ENCODE measurements at regions not wholly inside any gene's neighbourhood (a gene's known extent, or its start where the extent isn't known, plus 50 kb on each side); places are given as distances from the start of the nearest gene placed in this dataset.

- ATAC-seq (no peak), FAIRE-seq (no peak), DNase-seq (ENCODE audit: extremely low read depth in 1 of 4, low spot score in 3 of 4) (no peak)
- 0% methylated on average over 3 of the region's 10 CpGs for WGBS (ENCODE audit: insufficient coverage, low coverage, missing lambda C conversion rate)
- H3K27me3 ChIP-seq (ENCODE audit: control insufficient read depth in 2 of 2, insufficient read depth in 2 of 2, low read length in 2 of 2): peaks cover 13 to 73% of the 10 kb centered on the region in 2 experiments; a peak in 4 of 5 replicates
- H3K4me3 ChIP-seq: no peak overlapping the region
- H2AFZ ChIP-seq (ENCODE audit: low read depth, low read length): no peak overlapping the region
- TF ChIP-seq MCM5 (IDR thresholded peaks at IDR 0.05; ENCODE audit: low read depth) (no peak), CBX2 (IDR thresholded peaks at IDR 0.05; ENCODE audit: insufficient read depth, low read length, poor library complexity, severe bottlenecking) (no peak), FUS (optimal IDR thresholded peaks at IDR 0.05; ENCODE audit: low read depth, low read length) (no peak), TEAD4 (IDR thresholded peaks at IDR 0.05; ENCODE audit: low read length) (no peak), TEAD4 (CRISPR knock-in tag; IDR thresholded peaks at IDR 0.05; ENCODE audit: borderline replicate concordance) (no peak), ZNF280B (CRISPR knock-in tag; IDR thresholded peaks at IDR 0.05) (no peak), BDP1 (IDR thresholded peaks at IDR 0.05; ENCODE audit: insufficient read depth, insufficient read length) (no peak), ZNF143 (CRISPR knock-in tag; IDR thresholded peaks at IDR 0.05) (no peak), CSDE1 (IDR thresholded peaks at IDR 0.05) (no peak), HNRNPLL (IDR thresholded peaks at IDR 0.05; ENCODE audit: low read depth, low read length, poor library complexity, severe bottlenecking) (no peak), HOXB6 (CRISPR knock-in tag; IDR thresholded peaks at IDR 0.05; ENCODE audit: borderline replicate concordance) (no peak)
- no peaks in the 10 kb centered on the region for H3K36me3 ChIP-seq (ENCODE audit: control insufficient read depth, insufficient read depth, low read length)
- ChIA-PET CTCF (ENCODE audit: low intra/inter-chr PET ratio) (no interaction called here), POLR2A (no interaction called here)
- no peak overlapping the region for H3K4me2 ChIP-seq (ENCODE audit: insufficient read depth, low read length)
- no peaks in the 10 kb centered on the region for H3K79me2 ChIP-seq (ENCODE audit: control insufficient read depth, insufficient read depth, low read length)
- no peaks in the 10 kb centered on the region; a peak in 1 of 5 replicates for H3K4me1 ChIP-seq (replicated peaks in 1 of 2; ENCODE audit: control insufficient read depth in 2 of 2, insufficient read depth in 2 of 2, low read length in 2 of 2)
- no peak overlapping the region for H3K9ac ChIP-seq (ENCODE audit: insufficient read depth in 1 of 2, low read depth in 2 of 2, low read length in 2 of 2)
- no peaks in the 10 kb centered on the region for H4K20me1 ChIP-seq (replicated peaks; ENCODE audit: control insufficient read depth, insufficient read depth, low read length)
- in situ Hi-C loops (cut with MboI) (no loop called here), intact Hi-C loops (cut with micrococcal nuclease) (no loop called here)
- H3K27ac ChIP-seq (ENCODE audit: extremely low read depth, low read depth, low read length): no peak overlapping the region
- no peaks in the 10 kb centered on the region for H3K9me3 ChIP-seq (replicated peaks; ENCODE audit: control insufficient read depth, insufficient read depth, low read depth, low read length)
- H3K9me1 ChIP-seq (ENCODE audit: control insufficient read depth, insufficient read depth, low read length): no peaks in the 10 kb centered on the region
- no TSS peak for BruUV-seq (replicated peaks)
Observed at GRCh38 chr2:201968476-201968875, 65.2 kb upstream of the FZD7 start.

Measured in K562 (cell line).